Natural killer cell (primary cell): ENCODE measurements at regions not wholly inside any gene's neighbourhood (a gene's known extent, or its start where the extent isn't known, plus 50 kb on each side); places are given as distances from the start of the nearest gene placed in this dataset.

Experiments used
- ATAC-seq, 3 donors: fragments of 150-1000 bp in 2 of 3; fragments of 200-7000 bp in 1 of 3; cut with Tn5 transposase; 1 replicate in 1 of 3; 2 replicates in 2 of 3; pipeline ENCODE4 v1.10.0; 2021; ENCODE audit warnings: mild to moderate bottlenecking in 2 of 3, moderate library complexity in 2 of 3
- DNase-seq, 2 donors: peaks; one replicate each; pipeline versions ENCODE4 v3.0.0 to v3.0.0-alpha.2; 2013 to 2021; ENCODE audit warnings: mixed read lengths in 1 of 2
- H3K27ac ChIP-seq: one replicate; pipeline ENCODE4 v1.5.1; 2013; ENCODE audit warnings: mild to moderate bottlenecking, low read length
- H3K27me3 ChIP-seq: one replicate; pipeline ENCODE4 v1.6.1; 2013; ENCODE audit warnings: low read length; ENCODE audit not compliant: control insufficient read depth, insufficient read depth
- H3K36me3 ChIP-seq: one replicate; pipeline ENCODE4 v1.6.1; 2013; ENCODE audit warnings: low read length; ENCODE audit not compliant: control insufficient read depth, insufficient read depth
- H3K4me1 ChIP-seq: one replicate; pipeline ENCODE4 v1.6.1; 2013; ENCODE audit warnings: low read length; ENCODE audit not compliant: control insufficient read depth, insufficient read depth
- H3K4me3 ChIP-seq: one replicate; pipeline ENCODE4 v1.5.1; 2013; ENCODE audit warnings: low read length
- H3K9me3 ChIP-seq: one replicate; pipeline ENCODE4 v1.6.1; 2013; ENCODE audit warnings: low read length; ENCODE audit not compliant: control insufficient read depth, insufficient read depth
- H3K27ac Mint-ChIP-seq, 2 donors: one replicate each; pipeline ENCODE4 v1.8.0; 2022; ENCODE audit warnings: mild to moderate bottlenecking in 2 of 2, mixed read lengths in 2 of 2, moderate library complexity in 1 of 2
- H3K27me3 Mint-ChIP-seq, 2 donors: one replicate each; pipeline ENCODE4 v1.8.0; 2022; ENCODE audit warnings: low read depth in 2 of 2, mixed read lengths in 2 of 2
- H3K36me3 Mint-ChIP-seq: one replicate; pipeline ENCODE4 v1.8.0; 2022; ENCODE audit warnings: mixed read lengths
- H3K4me1 Mint-ChIP-seq, 2 donors: one replicate each; pipeline ENCODE4 v1.8.0; 2022; ENCODE audit warnings: mixed read lengths in 2 of 2
- H3K4me3 Mint-ChIP-seq: one replicate; pipeline ENCODE4 v1.8.0; 2022; ENCODE audit warnings: mild to moderate bottlenecking, moderate library complexity, mixed read lengths
- H3K9me3 Mint-ChIP-seq, 2 donors: one replicate each; pipeline ENCODE4 v1.8.0; 2022; ENCODE audit warnings: mixed read lengths in 2 of 2
- CTCF ChIP-seq: fragments of 200-600 bp; IDR thresholded peaks from one replicate; pipeline ENCODE4 v1.8.0; 2022; ENCODE audit warnings: antibody characterized with exemption
- WGBS: methylation state at CpG from one replicate; pipeline ENCODE4 v1.1.7; 2013; ENCODE audit warnings: missing lambda C conversion rate; ENCODE audit not compliant: insufficient coverage; 5-methylcytosine and 5-hydroxymethylcytosine counted together
- intact Hi-C: fragments of 100-400 bp; cut with micrococcal nuclease; formaldehyde crosslinking; loops from one replicate; pipeline ENCODE4 v1.14.2; 2022

DNA sequence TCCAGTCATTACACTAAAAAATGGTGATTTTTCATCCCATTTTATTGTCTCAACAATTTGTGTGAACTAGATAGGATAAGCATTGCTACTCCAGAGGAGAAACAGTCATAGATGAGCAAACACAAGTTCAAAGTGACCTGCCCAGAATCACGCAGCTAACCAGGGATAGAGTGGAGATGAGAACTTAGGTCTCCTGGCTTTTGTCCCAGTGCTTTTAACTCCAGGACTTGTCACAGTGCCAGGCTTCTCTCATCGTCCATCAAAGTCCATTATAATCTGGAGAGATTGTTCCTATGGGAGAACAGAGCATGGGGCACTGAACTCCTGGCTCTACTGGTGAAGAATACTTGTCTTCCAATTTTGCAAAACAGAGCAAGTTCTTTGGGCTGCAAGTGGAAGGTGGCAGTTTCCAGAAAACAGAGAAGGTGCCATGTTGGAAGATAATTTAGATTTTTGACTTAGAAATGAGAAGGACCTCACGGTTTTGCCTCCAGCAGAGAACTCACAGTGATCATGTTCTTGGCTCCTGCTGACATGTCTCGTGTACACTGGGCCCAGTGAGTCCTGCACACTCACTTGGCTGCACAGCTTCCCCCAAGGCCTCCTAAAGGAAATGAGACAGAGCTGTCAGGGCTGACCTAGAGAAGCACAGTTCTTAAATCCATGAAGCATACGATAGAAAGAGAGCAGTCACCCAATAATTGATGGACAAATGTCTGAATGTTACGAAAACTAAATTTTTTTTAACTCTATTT, 322.9 kb upstream of the NRP1 start:
- peaks cover 37% of the 10 kb centered on the region for H3K4me1 ChIP-seq
- H3K36me3 ChIP-seq: no peaks in the 10 kb centered on the region
- Mint-ChIP-seq H3K4me1 (peaks cover 33 to 48% of the 10 kb centered on the region in 2 donors), H3K27ac (no peak overlapping the region), H3K36me3 (no peaks in the 10 kb centered on the region), H3K4me3 (no peak overlapping the region), H3K27me3 (peaks cover 29 to 87% of the 10 kb centered on the region in 2 donors), H3K9me3 (no peaks in the 10 kb centered on the region)
- WGBS: 75% methylated on average over 5 of the region's 6 CpGs
- no peak for DNase-seq
- no peak for TF ChIP-seq CTCF
- H3K4me3 ChIP-seq: no peak overlapping the region
- H3K27me3 ChIP-seq: peaks cover 3% of the 10 kb centered on the region
- no peak overlapping the region for H3K27ac ChIP-seq
- H3K9me3 ChIP-seq: no peaks in the 10 kb centered on the region
- intact Hi-C loops: no loop called here
- no peak for ATAC-seq

DNA sequence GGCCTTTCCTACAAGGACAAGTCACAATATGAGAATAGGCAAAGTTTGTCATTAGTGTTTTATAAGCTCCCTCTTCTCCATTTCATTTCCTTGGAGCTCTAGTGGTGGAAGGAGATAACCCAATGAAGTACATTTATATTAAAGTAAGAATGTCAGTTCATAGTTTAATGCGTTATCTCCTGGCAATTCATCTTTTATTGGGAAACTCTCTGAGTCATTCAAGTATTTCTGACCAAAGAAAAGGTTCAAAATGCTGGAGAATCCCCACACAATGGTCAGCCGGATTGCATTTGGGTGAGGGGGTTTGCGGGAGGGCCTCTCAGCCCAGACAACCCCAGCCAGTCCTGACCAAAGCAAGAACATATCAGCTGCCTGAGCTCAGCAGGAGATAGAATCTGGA, 321.5 kb upstream of the NRP1 start:
- H3K27ac Mint-ChIP-seq: no peak overlapping the region
- H3K27me3 Mint-ChIP-seq: peaks cover 28 to 83% of the 10 kb centered on the region in 2 donors
- intact Hi-C loops: no loop called here
- H3K36me3 Mint-ChIP-seq: peaks cover 6% of the 10 kb centered on the region
- H3K27ac ChIP-seq: no peak overlapping the region
- no peak for TF ChIP-seq CTCF
- H3K27me3 ChIP-seq: no peaks in the 10 kb centered on the region
- no peaks in the 10 kb centered on the region for H3K9me3 ChIP-seq
- H3K4me3 ChIP-seq: no peak overlapping the region
- no peak for DNase-seq
- H3K36me3 ChIP-seq: no peaks in the 10 kb centered on the region
- H3K4me1 Mint-ChIP-seq: peaks cover 23 to 34% of the 10 kb centered on the region in 2 donors
- ATAC-seq: no peak
- H3K9me3 Mint-ChIP-seq: no peaks in the 10 kb centered on the region
- peaks cover 29% of the 10 kb centered on the region for H3K4me1 ChIP-seq
- H3K4me3 Mint-ChIP-seq: no peak overlapping the region
- 87% methylated on average over 3 of the region's 3 CpGs for WGBS

DNA sequence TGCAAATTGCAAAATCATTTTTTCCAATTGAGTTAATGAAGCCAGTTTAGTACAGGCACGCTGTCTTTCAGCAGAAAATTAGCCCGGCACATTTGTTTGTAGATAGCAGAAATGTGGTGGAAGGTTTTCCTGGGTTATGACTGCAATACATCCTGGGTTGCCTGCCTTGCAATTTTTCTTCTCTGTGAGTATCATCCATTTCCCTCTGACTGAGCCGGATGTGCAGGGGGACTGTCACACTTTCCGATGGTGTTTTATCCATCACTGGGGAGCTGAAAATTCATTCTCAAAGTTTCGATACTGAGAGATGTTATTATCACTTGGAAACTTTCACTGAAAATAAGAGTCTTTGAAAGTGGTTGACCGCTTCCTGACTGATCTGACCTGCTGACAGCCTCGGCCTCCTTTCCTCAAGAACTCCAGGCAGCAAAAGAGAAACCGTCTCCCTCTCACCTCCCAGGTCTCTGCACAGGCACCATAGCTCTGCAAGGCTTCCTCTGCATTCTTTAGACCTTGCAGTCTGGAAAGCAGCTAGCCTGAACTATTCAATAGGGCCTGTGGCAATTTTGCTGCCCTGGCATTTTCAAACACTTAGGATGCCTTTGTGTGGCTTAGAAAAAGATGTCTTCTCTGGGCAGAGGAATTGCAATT, 320.8 kb upstream of the NRP1 start:
- no peak overlapping the region for H3K27ac ChIP-seq
- no peak overlapping the region for H3K27ac Mint-ChIP-seq
- no peak overlapping the region for H3K4me3 ChIP-seq
- H3K27me3 ChIP-seq: no peaks in the 10 kb centered on the region
- intact Hi-C loops: no loop called here
- H3K36me3 ChIP-seq: no peaks in the 10 kb centered on the region
- H3K4me1 Mint-ChIP-seq: peaks cover 23 to 33% of the 10 kb centered on the region in 2 donors
- ATAC-seq (peak in 2 of 3 donors; percentile 54 to 77), DNase-seq (no peak)
- H3K36me3 Mint-ChIP-seq: peaks cover 6% of the 10 kb centered on the region
- WGBS: 38% methylated on average over 8 of the region's 8 CpGs
- H3K4me3 Mint-ChIP-seq: peak overlapping the region; percentile 78
- TF ChIP-seq CTCF: no peak
- H3K9me3 ChIP-seq: no peaks in the 10 kb centered on the region
- peaks cover 25 to 78% of the 10 kb centered on the region in 2 donors for H3K27me3 Mint-ChIP-seq
- peaks cover 29% of the 10 kb centered on the region for H3K4me1 ChIP-seq
- H3K9me3 Mint-ChIP-seq: no peaks in the 10 kb centered on the region
